ENCODE measurements at regions not wholly inside any gene's neighbourhood (a gene's known extent, or its start where the extent isn't known, plus 50 kb on each side); places are given as distances from the start of the nearest gene placed in this dataset.

DNA sequence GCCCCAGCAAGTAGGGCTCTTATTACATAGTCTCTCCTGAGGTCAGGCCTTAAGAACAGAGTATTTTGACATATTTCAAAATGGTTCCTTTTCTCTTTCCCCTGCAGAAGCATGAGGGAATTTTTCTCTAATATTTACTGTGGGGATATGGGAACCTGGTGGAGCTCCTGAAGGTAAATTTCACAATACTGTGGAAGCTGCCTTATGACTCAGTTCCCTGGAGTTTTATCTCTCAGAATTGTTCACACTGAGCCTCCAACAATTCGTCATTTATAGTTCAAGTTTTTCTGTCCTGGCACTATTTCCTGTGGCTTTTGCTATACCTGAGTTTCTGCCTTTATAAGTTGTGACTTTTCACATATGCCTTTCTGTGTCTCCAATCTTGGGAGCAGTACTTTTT lies 607.2 kb upstream of the NDST4 start:
- DNase-seq, result no peak

DNA sequence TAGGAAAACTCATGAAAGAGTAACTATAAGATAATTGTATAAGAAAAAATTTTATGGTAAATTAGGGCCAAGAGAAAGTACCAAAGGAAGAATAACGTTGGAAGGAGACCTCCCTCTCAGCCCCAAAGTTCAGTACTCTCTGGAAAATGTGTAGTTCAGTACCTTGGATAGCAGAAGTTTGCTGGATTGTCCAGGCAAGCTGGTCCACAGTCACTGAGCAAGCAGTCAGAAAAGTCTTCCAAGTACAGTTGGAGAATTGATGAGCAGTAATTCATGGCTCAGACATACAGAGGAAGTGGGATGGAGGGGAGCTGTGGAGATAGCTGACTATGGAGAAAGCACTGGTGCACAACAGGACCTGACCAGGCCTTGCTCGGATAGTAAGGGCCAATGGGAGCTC lies 598.2 kb upstream of the NDST4 start:
- peak in 1 of 5 donors; percentile 0 for DNase-seq

DNA sequence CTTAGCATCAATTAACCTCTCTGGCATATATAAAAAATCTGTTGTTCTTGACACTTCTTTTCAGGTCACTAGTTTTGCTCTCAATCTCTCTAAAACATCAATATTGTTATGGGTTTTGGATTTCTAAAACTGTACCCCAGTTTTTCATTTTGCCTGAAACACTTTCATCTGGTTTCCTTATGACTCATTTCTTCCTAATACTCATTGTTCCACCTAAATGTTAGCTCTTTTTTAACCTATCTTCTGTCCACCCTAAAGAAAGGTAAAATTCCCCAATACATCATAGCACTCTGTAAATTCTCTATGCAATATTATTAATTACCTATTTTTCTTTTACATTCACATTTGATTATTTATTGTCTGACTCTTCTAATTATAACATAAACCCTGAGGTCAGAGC lies 575.5 kb upstream of the NDST4 start:
- no peak for DNase-seq

DNA sequence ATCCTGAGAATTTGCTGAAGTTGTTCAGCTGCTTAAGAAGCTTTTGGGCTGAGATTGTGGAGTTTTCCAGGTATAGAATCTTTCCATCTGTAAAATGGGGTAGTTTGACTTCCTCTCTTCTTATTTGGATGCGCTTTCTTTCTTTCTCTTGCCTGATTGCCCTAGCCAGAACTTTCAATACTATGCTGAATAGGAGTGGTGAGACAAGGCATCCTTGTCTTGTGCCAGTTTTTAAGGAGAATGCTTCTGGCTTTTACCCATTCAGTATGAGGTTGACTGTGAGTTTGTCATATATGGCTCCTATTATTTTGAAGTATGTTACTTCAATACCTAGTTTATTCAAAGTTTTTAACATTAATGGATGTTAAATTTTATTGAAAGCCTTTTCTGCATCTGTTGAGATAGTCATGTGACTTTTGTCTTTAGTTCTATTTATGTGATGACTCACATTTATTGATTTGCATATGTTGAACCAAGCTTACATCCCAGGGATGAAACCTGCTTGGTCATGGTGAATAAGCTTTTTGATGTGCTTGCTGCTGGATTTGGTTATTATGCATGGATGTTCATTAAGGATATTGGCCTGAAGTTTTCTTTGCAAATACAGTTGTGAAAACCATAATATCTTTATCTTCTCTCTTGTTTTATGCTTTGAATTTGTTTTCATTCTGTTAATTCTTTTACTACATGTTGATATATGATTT lies 573.8 kb upstream of the NDST4 start:
- no peak for DNase-seq

DNA sequence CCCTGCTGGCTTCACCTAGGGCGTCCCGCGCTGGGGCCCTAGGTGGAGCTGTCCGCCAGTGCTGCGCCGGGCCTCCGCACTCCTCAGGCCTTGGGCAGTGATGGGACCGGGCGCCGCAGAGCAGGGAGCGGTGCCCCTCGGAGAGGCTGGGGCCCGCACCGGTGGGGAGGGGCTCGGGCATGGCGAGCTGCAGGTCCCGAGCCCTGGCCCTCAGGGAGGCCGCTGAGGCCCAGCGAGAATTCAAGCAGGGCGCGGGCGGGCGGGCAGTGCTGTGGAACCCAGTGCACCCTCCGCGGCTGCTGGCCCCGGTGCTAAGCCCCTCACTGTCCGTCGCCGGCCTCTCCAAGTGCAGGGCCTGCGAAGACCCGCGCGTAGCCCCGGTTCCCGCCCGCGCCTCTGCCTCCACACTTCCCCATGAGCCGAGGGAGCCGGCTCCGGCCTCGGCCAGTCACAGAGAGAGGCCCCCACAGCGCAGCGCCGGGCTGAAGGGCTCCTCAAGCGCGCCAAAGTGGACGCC lies 565.1 kb upstream of the NDST4 start:
- DNase-seq, result peak in 1 of 5 donors; percentile 1

DNA sequence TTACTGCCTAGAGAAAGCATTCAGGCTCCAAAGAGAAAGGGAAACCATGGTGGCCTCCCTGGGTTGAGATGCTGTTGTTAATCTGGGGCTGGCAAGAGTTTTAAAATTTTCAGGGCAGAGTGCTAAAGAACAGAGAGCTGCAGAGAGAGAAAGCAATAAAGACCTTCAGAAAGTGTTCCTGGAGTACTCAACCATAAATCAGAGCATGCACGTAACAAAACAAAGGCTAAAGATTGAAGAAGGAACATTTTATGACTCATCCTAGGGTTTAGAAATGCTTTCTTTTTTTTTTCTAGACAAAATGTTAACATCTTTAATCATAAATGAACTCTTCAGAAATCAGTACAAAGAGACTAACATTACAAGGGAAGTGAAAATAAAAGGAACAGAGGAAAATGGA lies 562.3 kb upstream of the NDST4 start:
- DNase-seq, result no peak

DNA sequence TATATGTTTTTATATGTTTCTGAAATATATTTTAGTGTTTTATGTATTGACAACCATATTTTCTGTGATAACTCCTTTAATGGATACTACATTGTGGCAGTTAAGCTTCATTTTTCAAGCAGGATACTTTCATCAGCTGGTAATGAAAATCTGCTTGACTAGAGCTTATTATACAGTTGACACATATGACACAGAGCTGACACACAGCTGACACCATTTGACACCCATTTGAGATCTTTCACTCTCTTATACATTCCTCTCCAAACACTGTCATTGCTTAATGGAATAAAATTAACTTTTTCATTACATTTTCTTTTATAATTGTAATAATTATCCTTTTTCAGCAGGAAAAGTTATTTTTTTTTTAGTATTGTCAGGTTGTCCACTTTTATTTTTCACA lies 561.1 kb upstream of the NDST4 start:
- no peak for DNase-seq

DNA sequence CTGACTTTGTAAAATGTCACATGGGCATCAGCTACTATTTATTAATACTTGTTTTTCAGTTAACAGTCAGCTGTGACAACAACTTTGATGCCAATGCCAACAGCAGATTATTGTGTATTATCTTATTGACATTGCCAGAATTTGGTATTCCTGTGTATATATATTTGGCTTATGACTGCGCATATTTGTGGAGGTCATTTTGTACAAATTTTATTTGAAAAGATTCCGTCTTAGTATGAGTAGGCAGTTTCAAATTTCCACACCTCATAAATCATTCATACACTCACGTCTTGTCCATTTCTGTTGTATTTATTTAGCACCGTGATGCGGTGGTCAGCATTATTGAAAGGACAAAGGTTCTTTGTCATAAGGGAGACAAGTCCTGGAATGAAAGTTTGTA lies 558.2 kb upstream of the NDST4 start:
- no peak for DNase-seq

DNA sequence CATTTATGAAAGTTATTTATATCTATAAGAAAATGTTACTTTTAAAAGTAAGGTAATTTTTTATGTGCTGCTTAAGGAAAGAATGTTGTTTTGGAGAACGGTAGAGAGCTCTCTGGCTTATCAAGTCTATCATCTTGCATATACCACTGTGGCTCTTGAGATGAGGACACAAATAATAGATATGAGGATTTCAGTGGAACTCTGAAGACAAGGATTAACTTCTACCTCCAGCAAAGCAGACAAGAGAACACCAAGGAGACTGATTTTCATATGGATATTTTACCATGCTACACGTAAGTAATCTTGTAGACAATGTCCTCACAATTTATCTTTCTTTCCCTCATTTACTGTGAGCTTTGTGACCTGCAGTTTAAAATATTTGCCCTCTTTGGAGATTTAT lies 557.5 kb upstream of the NDST4 start:
- DNase-seq, result no peak

DNA sequence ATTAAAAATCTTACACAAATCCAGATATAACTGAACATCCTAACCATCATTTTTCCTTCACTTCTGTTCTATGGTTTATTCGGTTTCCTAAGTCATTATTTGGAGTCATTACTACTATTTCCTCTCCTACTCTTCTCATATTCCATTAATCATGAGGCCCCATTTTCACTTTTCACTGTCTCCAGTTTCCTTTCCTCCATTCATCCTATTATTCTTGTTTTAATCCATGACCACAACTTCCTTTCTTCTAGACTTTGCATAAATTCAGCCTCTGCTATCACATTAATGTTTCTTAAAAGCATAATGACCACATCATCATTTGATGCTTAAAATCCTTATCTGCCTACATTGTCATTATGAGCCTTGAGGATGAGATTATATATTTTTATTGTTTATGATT lies 555.0 kb upstream of the NDST4 start:
- DNase-seq, result no peak

DNA sequence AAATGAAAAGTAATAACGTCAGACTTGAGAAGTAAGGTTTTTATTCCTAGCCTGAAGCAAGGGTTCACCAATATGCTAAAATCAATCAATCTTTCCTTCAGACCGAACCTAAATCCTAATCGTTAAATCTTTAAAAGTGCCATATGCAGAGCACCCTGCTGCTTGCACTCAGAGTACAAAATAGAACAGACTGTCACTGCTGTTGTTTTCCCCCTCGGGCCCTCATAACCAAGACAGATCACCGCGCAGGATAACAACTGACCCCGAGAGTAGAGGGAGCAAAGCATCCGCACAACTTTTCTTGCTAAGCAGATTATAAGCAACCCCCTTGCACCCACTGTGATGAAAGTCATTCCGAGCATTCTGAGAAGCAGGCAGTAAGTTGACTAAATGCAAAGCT lies 550.9 kb upstream of the NDST4 start:
- DNase-seq, result no peak

DNA sequence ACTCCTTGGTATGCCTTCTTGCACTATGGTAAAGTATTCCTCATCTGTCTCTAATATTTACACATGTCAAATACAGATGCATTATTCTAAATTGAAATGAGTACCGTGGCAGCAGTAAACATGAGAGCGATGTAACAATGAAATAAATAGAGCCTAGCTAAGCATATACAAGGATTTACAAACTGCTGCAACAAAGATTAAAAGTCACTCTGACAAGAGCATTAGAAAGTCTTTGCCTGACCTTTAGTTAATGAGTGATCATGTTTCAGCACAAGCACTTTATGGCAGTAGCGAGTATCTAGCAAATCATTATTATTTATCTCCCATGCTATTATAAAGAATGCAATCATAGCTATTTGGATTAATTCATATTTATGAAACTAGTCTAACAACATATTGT lies 547.0 kb upstream of the NDST4 start:
- no peak for DNase-seq

DNA sequence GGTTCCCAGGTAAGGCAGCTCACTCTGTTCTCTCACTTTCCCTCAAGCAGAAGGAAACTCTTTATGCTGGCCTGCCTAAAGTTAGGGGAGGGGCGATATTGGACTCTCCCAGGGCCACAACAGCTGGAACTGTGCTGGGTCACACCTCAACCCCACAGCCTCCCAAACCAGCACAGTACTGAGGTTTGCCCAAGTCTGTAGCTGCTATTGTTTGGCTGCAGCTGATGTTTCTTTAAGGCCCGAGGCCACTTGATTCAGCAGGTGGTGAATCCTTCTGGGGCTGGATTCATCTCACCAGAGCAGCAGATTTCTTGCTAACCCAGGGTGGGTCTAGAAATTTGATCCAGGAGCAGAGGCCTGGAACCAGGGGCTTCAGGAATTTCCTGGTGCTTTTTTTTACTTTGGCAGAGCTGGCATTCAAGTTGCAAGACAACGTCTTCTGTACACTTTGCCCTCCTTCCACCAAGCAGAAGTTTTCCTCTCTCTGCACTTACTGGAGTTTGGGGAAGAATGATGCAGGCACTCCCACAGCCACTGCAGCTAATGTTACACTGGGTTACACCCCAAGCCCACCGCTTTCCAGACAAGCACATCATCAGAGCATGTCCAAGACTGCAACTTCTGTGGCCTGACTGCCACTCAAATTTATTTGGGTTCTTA lies 544.7 kb upstream of the NDST4 start:
- no peak for DNase-seq

DNA sequence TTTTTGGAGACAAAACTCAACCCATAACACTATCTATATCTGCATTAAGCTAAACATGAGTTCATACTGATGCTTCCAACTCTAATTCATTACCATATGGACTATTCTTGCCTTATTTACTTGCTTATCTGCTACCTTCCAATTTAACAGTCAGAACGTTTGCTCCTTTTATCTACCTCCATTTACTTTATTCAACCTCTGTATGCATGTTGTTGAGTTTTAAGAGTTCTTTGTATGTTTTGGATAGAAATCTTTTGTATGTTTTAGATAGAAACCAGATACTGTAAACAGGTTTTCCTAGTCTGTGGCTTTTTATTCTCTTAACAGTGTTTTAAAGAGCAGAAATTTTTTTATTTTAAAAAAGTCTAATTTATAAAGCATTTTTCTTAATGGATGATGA lies 542.2 kb upstream of the NDST4 start:
- no peak for DNase-seq

DNA sequence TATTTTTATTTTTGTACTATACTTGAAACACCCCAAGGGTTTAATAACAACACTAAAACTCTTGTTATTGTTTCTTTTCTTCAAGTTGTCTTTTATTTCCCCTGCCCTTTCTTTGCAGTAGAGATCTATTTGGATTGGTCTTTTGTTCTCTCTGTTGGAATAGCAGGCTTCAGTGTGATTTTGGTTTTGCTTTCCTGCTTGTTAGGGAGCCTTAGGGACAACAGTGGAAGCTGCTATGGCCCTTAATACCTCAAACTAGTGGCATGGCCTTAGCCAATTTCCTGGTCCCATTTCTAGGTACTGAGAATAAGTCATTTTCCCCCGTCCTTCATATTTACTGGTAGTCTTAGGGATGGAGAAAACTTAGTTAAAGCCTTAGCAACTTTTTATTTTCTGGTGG lies 535.4 kb upstream of the NDST4 start:
- no peak for DNase-seq

DNA sequence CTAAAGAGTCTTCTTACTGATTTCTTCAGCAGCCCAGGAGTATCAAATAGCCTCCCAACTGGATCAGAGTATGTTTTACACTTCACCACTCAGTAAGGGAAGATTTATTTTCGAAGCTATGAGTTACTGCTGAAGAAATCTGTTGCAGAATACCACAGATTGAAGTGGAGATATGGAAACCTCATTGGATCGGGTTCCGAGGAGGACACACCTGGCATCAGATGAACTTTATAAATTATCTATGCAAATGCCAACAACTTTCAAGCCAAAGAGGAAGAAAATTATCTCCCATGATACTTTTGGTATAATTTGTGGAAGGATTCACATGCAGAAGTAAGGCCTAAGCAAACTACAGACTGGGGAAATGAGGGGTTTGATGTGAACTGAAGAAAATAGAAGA lies 515.9 kb upstream of the NDST4 start:
- no peak for DNase-seq

DNA sequence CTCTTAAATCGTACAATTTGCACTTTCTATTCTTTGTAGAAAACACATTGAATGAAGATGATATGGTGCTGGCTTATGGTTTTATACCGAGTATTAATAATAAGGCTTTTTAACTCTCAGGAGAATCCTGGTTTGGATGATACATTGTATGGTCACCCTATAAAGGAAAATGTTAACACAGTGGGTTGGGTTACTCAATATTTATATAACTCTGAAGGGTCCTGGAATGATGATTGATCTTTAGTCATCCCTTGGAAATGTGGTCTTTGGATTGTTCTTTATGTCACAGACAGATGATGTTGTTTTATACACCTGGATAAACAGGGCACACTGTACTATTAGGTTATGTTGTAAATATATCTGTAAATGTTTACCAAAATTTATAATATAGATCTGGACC lies 496.2 kb upstream of the NDST4 start:
- DNase-seq, result no peak

DNA sequence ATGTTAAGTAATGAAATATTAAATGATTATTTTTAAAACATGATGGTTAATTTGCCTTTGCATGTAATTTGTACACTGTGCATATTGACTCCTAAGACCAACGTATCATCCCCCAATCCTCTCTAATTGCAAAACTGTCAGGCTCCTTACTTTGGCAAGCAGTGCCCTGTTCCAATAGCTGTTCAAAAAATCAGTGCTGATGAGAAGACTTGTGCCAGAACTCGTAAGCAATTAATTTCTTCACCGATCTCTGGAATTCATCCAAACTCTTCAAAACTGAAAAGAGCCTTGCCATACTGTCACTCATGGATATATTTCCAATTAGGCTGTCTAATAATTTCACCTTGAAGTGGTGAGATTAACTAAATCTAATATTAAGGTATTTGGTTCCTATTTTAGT lies 493.9 kb upstream of the NDST4 start:
- DNase-seq, result no peak

DNA sequence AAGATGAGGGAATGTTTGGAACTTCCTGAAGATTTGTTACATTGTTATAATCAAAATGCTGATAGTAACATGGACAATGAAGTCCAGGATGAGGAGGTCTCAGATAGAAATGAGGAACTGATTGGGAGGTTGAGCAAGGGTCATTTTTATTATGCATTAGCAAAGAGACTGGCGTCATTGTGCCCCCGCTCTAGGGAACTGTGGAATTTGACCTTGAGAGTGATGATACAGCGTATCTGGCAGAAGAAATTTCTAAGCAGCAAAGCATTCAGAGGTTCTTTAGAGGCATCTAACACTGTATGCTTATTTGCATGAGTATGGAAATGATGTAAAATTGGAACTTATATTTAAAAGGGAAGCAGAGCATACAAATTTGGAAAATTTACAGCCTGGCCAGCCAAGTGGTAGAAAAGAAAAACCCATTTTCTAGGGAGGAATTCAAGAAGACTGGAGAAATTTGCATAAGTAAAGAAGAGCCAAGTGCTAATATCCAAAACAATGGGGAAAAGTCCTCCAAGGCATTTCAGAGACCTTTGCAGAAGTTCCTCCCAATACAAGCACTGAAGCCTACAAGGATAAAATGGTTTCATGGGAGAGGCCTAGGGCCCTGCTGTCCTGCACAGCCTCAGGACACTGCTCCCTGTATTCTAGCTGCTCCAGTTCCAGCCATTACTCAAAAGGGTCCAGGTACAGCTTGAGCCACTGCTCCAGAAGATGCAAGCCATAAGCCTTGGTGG lies 483.0 kb upstream of the NDST4 start:
- no peak for DNase-seq

DNA sequence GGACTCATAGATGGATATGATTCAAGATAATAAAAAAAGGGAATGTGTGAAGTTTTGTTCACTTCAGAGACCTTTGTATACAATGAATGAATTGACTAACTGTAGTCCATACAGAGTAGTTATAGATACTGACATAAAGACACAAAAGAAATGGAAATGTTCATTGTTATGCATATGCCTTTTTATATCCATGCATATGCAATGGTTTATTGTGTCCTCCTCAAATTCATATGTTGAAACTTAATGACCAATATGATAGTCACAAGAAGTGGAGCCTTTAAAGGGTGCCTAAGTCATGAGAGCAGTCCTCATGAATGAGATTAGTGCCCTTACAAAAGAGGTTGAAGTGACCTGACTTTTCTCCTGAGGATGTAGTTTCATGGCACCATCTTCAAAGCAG lies 467.5 kb upstream of the NDST4 start:
- no peak for DNase-seq

DNA sequence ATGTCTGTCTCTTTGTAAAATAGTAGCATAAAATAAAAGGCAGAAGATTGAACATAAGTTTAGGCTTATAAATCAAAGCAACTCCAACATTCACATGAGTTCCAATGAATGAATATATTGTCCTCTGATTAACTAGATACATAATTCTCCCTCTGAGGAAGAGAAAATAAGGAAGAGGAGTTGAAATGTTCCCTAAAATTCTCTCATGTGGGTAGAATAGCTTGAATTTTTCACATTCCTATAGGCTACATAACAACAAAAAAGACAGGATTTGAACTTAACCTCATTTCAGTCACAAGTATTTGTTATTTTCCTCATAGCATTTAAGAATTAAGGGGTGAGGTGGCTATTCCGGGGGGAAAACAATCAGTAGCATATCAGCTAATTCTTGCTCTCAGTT lies 462.4 kb upstream of the NDST4 start:
- DNase-seq, result no peak

DNA sequence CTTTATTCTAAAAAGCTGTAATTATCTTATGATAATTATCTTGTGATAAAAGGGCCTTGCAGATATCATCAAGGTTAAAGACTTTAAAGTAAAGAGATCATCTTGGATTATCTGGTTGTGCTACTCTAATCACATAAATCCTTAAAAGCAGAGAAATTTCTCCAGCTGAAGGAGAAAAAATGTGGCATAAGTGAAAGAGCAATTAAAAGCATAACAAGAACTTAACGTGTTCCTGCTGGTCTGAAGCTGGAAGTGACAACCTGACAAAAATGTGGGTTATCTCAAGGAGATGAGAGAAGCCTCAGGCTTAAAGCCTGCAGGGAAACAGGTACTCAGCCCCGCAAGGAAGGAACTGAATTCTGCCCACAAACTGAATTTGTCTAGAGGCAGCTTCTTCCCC lies 449.1 kb upstream of the NDST4 start:
- DNase-seq, result no peak

DNA sequence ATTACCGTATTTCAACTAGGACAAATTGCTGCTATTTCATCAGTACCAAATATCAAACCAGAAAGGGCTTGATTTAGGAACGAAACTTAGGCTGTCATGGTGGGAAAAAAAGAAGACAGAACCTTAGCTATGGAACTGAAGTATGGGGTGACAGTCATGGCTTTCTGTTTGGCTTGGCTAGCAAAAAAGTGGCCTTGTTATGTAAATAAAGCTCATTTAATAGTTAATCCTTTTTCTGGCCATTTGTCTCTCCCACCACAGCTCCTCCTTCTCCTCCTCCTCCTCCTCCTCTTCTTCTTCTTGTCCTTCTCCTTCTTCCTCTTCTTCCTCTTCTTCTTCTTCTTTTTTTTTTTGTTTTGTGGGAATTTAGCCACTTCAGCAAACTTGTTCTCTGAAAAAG lies 434.7 kb upstream of the NDST4 start:
- no peak for DNase-seq

DNA sequence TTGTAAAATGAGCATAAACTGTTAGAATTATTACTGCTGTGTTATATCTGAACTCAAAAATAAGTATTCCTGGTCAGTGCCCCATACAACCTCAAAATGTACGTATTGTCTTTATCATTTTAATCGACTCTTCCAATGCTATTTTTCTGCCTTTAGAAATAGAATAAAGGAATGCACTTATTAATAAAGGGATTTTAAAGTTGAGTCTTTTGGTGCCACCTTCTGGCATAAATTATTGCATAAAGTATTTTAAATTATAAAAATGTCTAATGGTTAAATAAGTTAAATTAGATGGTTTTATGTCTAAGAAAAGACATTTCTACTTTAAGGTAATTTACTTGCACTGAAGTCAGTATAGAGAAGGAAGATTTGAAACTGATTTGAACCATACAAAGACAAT lies 424.0 kb upstream of the NDST4 start:
- no peak for DNase-seq
